ENCODE measurements at regions not wholly inside any gene's neighbourhood (a gene's known extent, or its start where the extent isn't known, plus 50 kb on each side); places are given as distances from the start of the nearest gene placed in this dataset.

GRCh38 chr3:13688034-13688433, 139.1 kb downstream of the FBLN2 start:
- H3K4me3 Mint-ChIP-seq, result no peak overlapping the region
- DNase-seq (no peak), ATAC-seq (no peak)
- peaks cover 4% of the 10 kb centered on the region for H3K9me3 Mint-ChIP-seq
- CTCF ChIA-PET, result interaction anchor here (1.4 kb wide), 1 partner anchor 197 kb away, joined by 3 read pairs; no protein-coding TSS in a partner anchor
- no peaks in the 10 kb centered on the region for H3K36me3 Mint-ChIP-seq (ENCODE audit: low read depth)
- no peaks in the 10 kb centered on the region for H3K4me1 Mint-ChIP-seq (ENCODE audit: low read depth)
- H3K27ac Mint-ChIP-seq, result no peak overlapping the region
- peaks cover 5% of the 10 kb centered on the region for H3K27me3 Mint-ChIP-seq
- no peak for TF ChIP-seq CTCF (IDR thresholded peaks at IDR 0.05)
- POLR2A ChIA-PET, result no interaction called here
- intact Hi-C loops (cut with micrococcal nuclease), result no loop called here
